Mammary epithelial cell (primary cell): ENCODE measurements at regions not wholly inside any gene's neighbourhood (a gene's known extent, or its start where the extent isn't known, plus 50 kb on each side); places are given as distances from the start of the nearest gene placed in this dataset.

Experiments used
- EZH2 ChIP-seq: IDR thresholded peaks from 2 replicates; pipeline ENCODE4 v1.6.1; 2012; ENCODE audit warnings: low read length, inconsistent platforms, borderline replicate concordance
- TF ChIP-seq, protein P1 (sequence below), 2 donors: IDR thresholded peaks in 1 of 2; conservative IDR thresholded peaks in 1 of 2; 2 replicates each; pipeline ENCODE4 v1.5.1; 2011 to 2012; ENCODE audit warnings: inconsistent platforms in 2 of 2, low read length in 2 of 2, mild to moderate bottlenecking in 2 of 2, control low read depth in 1 of 2, low read depth in 1 of 2; ENCODE audit not compliant: insufficient read depth in 1 of 2; ENCODE audit errors: extremely low read depth in 1 of 2

GRCh38 chr11:103587901-103588788 lies 448.3 kb upstream of the DDI1 start:
- TF ChIP-seq, protein P1, sequence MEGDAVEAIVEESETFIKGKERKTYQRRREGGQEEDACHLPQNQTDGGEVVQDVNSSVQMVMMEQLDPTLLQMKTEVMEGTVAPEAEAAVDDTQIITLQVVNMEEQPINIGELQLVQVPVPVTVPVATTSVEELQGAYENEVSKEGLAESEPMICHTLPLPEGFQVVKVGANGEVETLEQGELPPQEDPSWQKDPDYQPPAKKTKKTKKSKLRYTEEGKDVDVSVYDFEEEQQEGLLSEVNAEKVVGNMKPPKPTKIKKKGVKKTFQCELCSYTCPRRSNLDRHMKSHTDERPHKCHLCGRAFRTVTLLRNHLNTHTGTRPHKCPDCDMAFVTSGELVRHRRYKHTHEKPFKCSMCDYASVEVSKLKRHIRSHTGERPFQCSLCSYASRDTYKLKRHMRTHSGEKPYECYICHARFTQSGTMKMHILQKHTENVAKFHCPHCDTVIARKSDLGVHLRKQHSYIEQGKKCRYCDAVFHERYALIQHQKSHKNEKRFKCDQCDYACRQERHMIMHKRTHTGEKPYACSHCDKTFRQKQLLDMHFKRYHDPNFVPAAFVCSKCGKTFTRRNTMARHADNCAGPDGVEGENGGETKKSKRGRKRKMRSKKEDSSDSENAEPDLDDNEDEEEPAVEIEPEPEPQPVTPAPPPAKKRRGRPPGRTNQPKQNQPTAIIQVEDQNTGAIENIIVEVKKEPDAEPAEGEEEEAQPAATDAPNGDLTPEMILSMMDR (conservative IDR thresholded peaks at IDR 0.05 in 1 of 2, IDR thresholded peaks at IDR 0.05 in 1 of 2; ENCODE audit: extremely low read depth in 1 of 2, insufficient read depth in 1 of 2, low read depth in 1 of 2, low read length in 2 of 2), result no peak
- no peak for TF ChIP-seq EZH2
